ENCODE measurements at regions not wholly inside any gene's neighbourhood (a gene's known extent, or its start where the extent isn't known, plus 50 kb on each side); places are given as distances from the start of the nearest gene placed in this dataset.

DNA sequence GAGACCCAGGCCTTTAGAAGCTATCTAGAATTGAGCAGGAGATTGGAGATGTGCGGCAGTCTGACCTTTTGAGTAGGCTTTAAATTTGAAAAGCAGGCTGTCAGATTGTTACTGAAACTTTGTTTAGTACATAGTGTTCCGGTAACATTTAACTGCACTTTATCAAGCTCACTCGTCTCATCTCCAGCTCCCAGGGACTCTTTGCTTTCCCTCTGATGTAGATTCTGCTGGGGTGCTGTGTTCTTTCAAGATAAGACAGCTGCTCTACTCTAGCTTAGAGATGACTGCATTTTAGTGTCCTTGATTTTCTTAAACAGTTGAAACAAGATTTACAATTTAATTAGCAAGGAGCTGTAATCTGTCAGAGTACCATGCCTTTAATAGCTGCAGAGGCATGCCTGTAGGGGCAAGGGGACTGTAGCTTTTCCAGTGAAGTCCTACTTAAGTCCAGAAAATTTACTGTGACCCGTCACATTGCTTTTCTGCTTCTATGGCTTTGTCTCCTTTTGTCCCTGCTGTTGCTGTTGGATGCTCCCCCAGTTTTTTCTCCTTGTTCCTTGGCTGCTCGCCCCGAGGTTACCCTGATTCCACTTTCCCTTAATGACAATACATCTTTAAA is 56.4 kb upstream of the MTPN start:
- TF ChIP-seq, protein P1, sequence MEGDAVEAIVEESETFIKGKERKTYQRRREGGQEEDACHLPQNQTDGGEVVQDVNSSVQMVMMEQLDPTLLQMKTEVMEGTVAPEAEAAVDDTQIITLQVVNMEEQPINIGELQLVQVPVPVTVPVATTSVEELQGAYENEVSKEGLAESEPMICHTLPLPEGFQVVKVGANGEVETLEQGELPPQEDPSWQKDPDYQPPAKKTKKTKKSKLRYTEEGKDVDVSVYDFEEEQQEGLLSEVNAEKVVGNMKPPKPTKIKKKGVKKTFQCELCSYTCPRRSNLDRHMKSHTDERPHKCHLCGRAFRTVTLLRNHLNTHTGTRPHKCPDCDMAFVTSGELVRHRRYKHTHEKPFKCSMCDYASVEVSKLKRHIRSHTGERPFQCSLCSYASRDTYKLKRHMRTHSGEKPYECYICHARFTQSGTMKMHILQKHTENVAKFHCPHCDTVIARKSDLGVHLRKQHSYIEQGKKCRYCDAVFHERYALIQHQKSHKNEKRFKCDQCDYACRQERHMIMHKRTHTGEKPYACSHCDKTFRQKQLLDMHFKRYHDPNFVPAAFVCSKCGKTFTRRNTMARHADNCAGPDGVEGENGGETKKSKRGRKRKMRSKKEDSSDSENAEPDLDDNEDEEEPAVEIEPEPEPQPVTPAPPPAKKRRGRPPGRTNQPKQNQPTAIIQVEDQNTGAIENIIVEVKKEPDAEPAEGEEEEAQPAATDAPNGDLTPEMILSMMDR (IDR thresholded peaks at IDR 0.05), result no peak
- TF ChIP-seq POLR2AphosphoS5 (IDR thresholded peaks at IDR 0.05) (no peak), POLR2A (IDR thresholded peaks at IDR 0.05) (no peak)

Data from upper lobe of left lung (tissue), 4 donors.